GM12878 (cell line): ENCODE measurements at regions not wholly inside any gene's neighbourhood (a gene's known extent, or its start where the extent isn't known, plus 50 kb on each side); places are given as distances from the start of the nearest gene placed in this dataset.

Source experiments
- ATAC-seq: fragments of 200-7000 bp; cut with Tn5 transposase; 3 replicates; pipeline ENCODE4 v1.9.1; 2020; ENCODE audit warnings: mild to moderate bottlenecking, moderate library complexity
- BruUV-seq: library from RNA; stranded (reverse); fragments of 400-500 nt; replicated peaks from 2 replicates; lab custom pipeline; 2021; lab: Mats Ljungman, UMichigan
- CTCF ChIA-PET: fragments of 300-600 bp; sonication (Branson Sonifier 250); formaldehyde crosslinking; extraction: SDS; loops from one replicate; lab custom pipeline; 2021; ENCODE audit warnings: inconsistent platforms; lab: Yijun Ruan, JAX
- POLR2A ChIA-PET: fragments of 350-600 bp; formaldehyde crosslinking; extraction: SDS; loops from one replicate; lab custom pipeline; 2021; ENCODE audit warnings: inconsistent platforms; lab: Charles Lee
- RAD21 ChIA-PET: fragments of 300-600 bp; sonication (Branson Sonifier 250); formaldehyde crosslinking; loops from one replicate; lab custom pipeline; 2023; ENCODE audit warnings: antibody characterized with exemption; ENCODE audit not compliant: unreplicated experiment; lab: Charles Lee
- SMC1A ChIA-PET: fragments of 300-600 bp; sonication (Branson Sonifier 250); formaldehyde crosslinking; loops from one replicate; lab custom pipeline; 2023; ENCODE audit not compliant: unreplicated experiment, uncharacterized antibody; lab: Charles Lee
- DNase-seq: peaks from one replicate; pipeline ENCODE4 v3.0.0-alpha.2; 2011; ENCODE audit warnings: low read depth, low spot score
- FAIRE-seq: peaks from 3 replicates; lab custom pipeline; 2011; peaks lifted over from hg19 to GRCh38; lab: Jason Lieb, UNC
- H2AFZ ChIP-seq: 2 replicates; pipeline ENCODE4 v1.6.0; 2011; ENCODE audit warnings: low read depth, low read length, control low read depth; ENCODE audit not compliant: control insufficient read depth
- H3K27ac ChIP-seq: 2 replicates; pipeline ENCODE4 v1.5.1; 2011; ENCODE audit warnings: control low read depth; ENCODE audit not compliant: control insufficient read depth, insufficient read depth
- H3K27me3 ChIP-seq, 2 experiments: replicated peaks in 1 of 2; 2 replicates each; pipeline versions ENCODE4 v1.6.0 to v1.6.1; 2011; ENCODE audit warnings: low read length in 1 of 2; ENCODE audit not compliant: control insufficient read depth in 2 of 2, insufficient read depth in 2 of 2
- H3K36me3 ChIP-seq, 2 experiments: 2 replicates each; pipeline ENCODE4 v1.5.1; 2011; ENCODE audit warnings: low read length in 1 of 2; ENCODE audit not compliant: control insufficient read depth in 2 of 2, insufficient read depth in 2 of 2
- H3K4me1 ChIP-seq: 2 replicates; pipeline ENCODE4 v1.6.1; 2011; ENCODE audit warnings: mild to moderate bottlenecking, low read length, moderate library complexity, mixed read lengths; ENCODE audit not compliant: control insufficient read depth, insufficient read depth
- H3K4me2 ChIP-seq: 2 replicates; pipeline ENCODE4 v1.6.0; 2011; ENCODE audit warnings: control low read depth; ENCODE audit not compliant: control insufficient read depth, insufficient read depth
- H3K4me3 ChIP-seq: fragments of 200-600 bp; sonication (generic); 2 replicates; pipeline ENCODE4 v1.5.1; 2016
- H3K79me2 ChIP-seq: 2 replicates; pipeline ENCODE4 v1.6.0; 2011; ENCODE audit warnings: low read length; ENCODE audit not compliant: control insufficient read depth, insufficient read depth
- H3K9ac ChIP-seq: 2 replicates; pipeline ENCODE4 v1.8.0; 2011; ENCODE audit warnings: low read length, control low read depth, mixed read lengths; ENCODE audit not compliant: control insufficient read depth, insufficient read depth
- H3K9me3 ChIP-seq: replicated peaks from 3 replicates; pipeline ENCODE4 v1.5.1; 2011; ENCODE audit warnings: mild to moderate bottlenecking, low read length; ENCODE audit not compliant: control insufficient read depth, insufficient read depth
- H4K20me1 ChIP-seq: 2 replicates; pipeline ENCODE4 v1.6.0; 2011; ENCODE audit not compliant: control insufficient read depth, insufficient read depth
- EGR1 ChIP-seq, 2 experiments: IDR thresholded peaks; 1 replicate in 1 of 2; 2 replicates in 1 of 2; pipeline ENCODE4 v1.6.1; 2011 to 2012; ENCODE audit warnings: low read depth in 2 of 2, low read length in 2 of 2, borderline replicate concordance in 1 of 2, mild to moderate bottlenecking in 1 of 2, moderate library complexity in 1 of 2
- FOS ChIP-seq: IDR thresholded peaks from 3 replicates; pipeline ENCODE4 v1.6.1; 2011; ENCODE audit warnings: borderline replicate concordance; ENCODE audit not compliant: insufficient read length; ENCODE audit errors: extremely low read depth
- HDAC2 ChIP-seq: fragments of 200-600 bp; sonication (generic); IDR thresholded peaks from 2 replicates; pipeline ENCODE4 v1.6.1; 2017
- IKZF2 ChIP-seq, 2 experiments: fragments of 450-650 bp; IDR thresholded peaks; 2 replicates each; pipeline ENCODE4 v1.6.1; 2017; ENCODE audit warnings: mild to moderate bottlenecking in 2 of 2, moderate library complexity in 2 of 2
- KAT2A ChIP-seq: conservative IDR thresholded peaks from 2 replicates; pipeline ENCODE4 v1.6.1; 2011; ENCODE audit warnings: low read depth, low read length; ENCODE audit not compliant: control insufficient read depth
- PKNOX1 ChIP-seq: fragments of 450-650 bp; IDR thresholded peaks from 2 replicates; pipeline ENCODE4 v1.6.1; 2016; ENCODE audit warnings: mild to moderate bottlenecking
- PML ChIP-seq: IDR thresholded peaks from 2 replicates; pipeline ENCODE4 v1.6.1; 2012; ENCODE audit warnings: low read length, inconsistent platforms
- RAD21 ChIP-seq: IDR thresholded peaks from 2 replicates; pipeline ENCODE4 v1.6.1; 2011; ENCODE audit warnings: mild to moderate bottlenecking, low read depth, low read length, moderate library complexity; ENCODE audit not compliant: insufficient read depth
- SMAD1 ChIP-seq: fragments of 450-650 bp; IDR thresholded peaks from 2 replicates; pipeline ENCODE4 v1.6.1; 2018; ENCODE audit warnings: mild to moderate bottlenecking, low read depth; ENCODE audit not compliant: partially characterized antibody
- STAT3 ChIP-seq: IDR thresholded peaks from 2 replicates; pipeline ENCODE4 v1.6.1; 2011; ENCODE audit warnings: low read depth, low read length, improper control_type of control experiment
- TARDBP ChIP-seq: IDR thresholded peaks from 2 replicates; pipeline ENCODE4 v1.6.1; 2016; ENCODE audit warnings: borderline replicate concordance
- ZNF592 ChIP-seq: fragments of 450-650 bp; IDR thresholded peaks from 2 replicates; pipeline ENCODE4 v1.6.1; 2017; ENCODE audit warnings: mild to moderate bottlenecking, moderate library complexity
- WGBS: methylation state at CpG from one replicate; pipeline ENCODE4 v1.1.6; 2016; ENCODE audit warnings: low lambda C conversion rate; ENCODE audit not compliant: insufficient replicate concordance, insufficient coverage; ENCODE audit errors: missing lambda C conversion rate; 5-methylcytosine and 5-hydroxymethylcytosine counted together
- in situ Hi-C: fragments of 300-500 bp; cut with MboI; formaldehyde crosslinking; loops from 9 replicates; pipeline ENCODE4 v1.14.3; 2018; ENCODE audit warnings: mixed read lengths
- intact Hi-C: fragments of 100-400 bp; cut with micrococcal nuclease; formaldehyde crosslinking; loops from one replicate; pipeline ENCODE4 v1.14.2; 2022; ENCODE audit not compliant: unreplicated experiment

- no peak for TF ChIP-seq FOS
- no peak for TF ChIP-seq IKZF2 (IDR thresholded peaks at IDR 0.05)
- TF ChIP-seq TARDBP: no peak
- TF ChIP-seq ZNF592: no peak
- no peak for TF ChIP-seq PML
These were observed 532.2 kb upstream of the STEAP1 start (continued) for GRCh38 chr7:89621925-89622641.

- H3K27me3 ChIP-seq: no peaks in the 10 kb centered on the region
- FAIRE-seq: peak; percentile 78
- ATAC-seq: peak; percentile 93
- RAD21 ChIA-PET: interaction anchor here (0.8 to 1.6 kb wide), 8 partner anchors 595 to 1380 kb away, joined by 3 to 6 read pairs (median 3); no protein-coding TSS in a partner anchor
- no peak overlapping the region for H3K9ac ChIP-seq
- in situ Hi-C loops: loop anchor here (5.0 to 10.0 kb wide), 2 partner anchors 1076 to 1378 kb away; no protein-coding TSS in a partner anchor
- no peaks in the 10 kb centered on the region for H4K20me1 ChIP-seq
- H3K79me2 ChIP-seq: no peaks in the 10 kb centered on the region
- H3K4me2 ChIP-seq: no peak overlapping the region
- H2AFZ ChIP-seq: no peak overlapping the region
- intact Hi-C loops: loop anchor here (2.0 to 10.0 kb wide), 5 partner anchors 658 to 1381 kb away; partner anchors contain the start of gene TEX47
- H3K4me3 ChIP-seq: no peak overlapping the region
- CTCF ChIA-PET: interaction anchor here (0.6 to 3.0 kb wide), 25 partner anchors 9 to 1380 kb away, joined by 3 to 38 read pairs (median 4); no protein-coding TSS in a partner anchor
- SMC1A ChIA-PET: interaction anchor here (0.5 to 2.6 kb wide), 11 partner anchors 9 to 1380 kb away, joined by 3 to 13 read pairs (median 4); no protein-coding TSS in a partner anchor
- DNase-seq: peak; percentile 3
- no peak overlapping the region for H3K27ac ChIP-seq
- BruUV-seq: no TSS peak
- H3K36me3 ChIP-seq: no peaks in the 10 kb centered on the region
- 6% methylated on average over 1 of the region's 1 CpG for WGBS
- POLR2A ChIA-PET: no interaction called here
- H3K9me3 ChIP-seq: no peaks in the 10 kb centered on the region
- no peaks in the 10 kb centered on the region for H3K4me1 ChIP-seq
- TF ChIP-seq STAT3: no peak
- no peak for TF ChIP-seq TARDBP
- no peak for TF ChIP-seq HDAC2
- TF ChIP-seq RAD21: peak; percentile 79
- TF ChIP-seq EGR1 (IDR thresholded peaks at IDR 0.05; ENCODE audit: borderline replicate concordance in 1 of 2, low read depth in 2 of 2, low read length in 2 of 2): no peak
- TF ChIP-seq KAT2A: no peak
- TF ChIP-seq SMAD1: no peak
- TF ChIP-seq PKNOX1: peak; percentile 20; the same call in 1 of the 2 replicates
These were observed 531.1 kb upstream of the STEAP1 start for GRCh38 chr7:89623018-89623672.
